T-cell (primary cell): ENCODE measurements at regions not wholly inside any gene's neighbourhood (a gene's known extent, or its start where the extent isn't known, plus 50 kb on each side); places are given as distances from the start of the nearest gene placed in this dataset.

Experiments used
- ATAC-seq, 4 experiments: fragments of 200-7000 bp in 3 of 4; fragments of 150-1000 bp in 1 of 4; cut with Tn5 transposase; replicated peaks in 1 of 4; 1 replicate in 3 of 4; 2 replicates in 1 of 4; pipeline ENCODE4 v1.10.0; 2021; ENCODE audit warnings: moderate library complexity in 3 of 4, mild to moderate bottlenecking in 2 of 4, moderate number of reproducible peaks in 1 of 4
- CTCF ChIA-PET, 2 donors: fragments of 300-600 bp; sonication (Branson Sonifier 250); formaldehyde crosslinking; loops; one replicate each; lab custom pipeline; 2022; ENCODE audit warnings: antibody characterized with exemption in 2 of 2; lab: Charles Lee
- POLR2A ChIA-PET, 2 donors: fragments of 300-600 bp; sonication (Branson Sonifier 250); formaldehyde crosslinking; loops; one replicate each; lab custom pipeline; 2022; ENCODE audit warnings: antibody characterized with exemption in 2 of 2; lab: Charles Lee
- DNase-seq, 35 experiments: peaks; one replicate each; pipeline versions ENCODE4 v3.0.0 to v3.0.0-alpha.2; 2013 to 2023
- H3K27ac ChIP-seq: one replicate; pipeline ENCODE4 v1.5.1; 2013; ENCODE audit warnings: low read length
- H3K27me3 ChIP-seq, 2 experiments: replicated peaks in 1 of 2; 1 replicate in 1 of 2; 2 replicates in 1 of 2; pipeline versions ENCODE4 v1.6.1 to v1.7.0; 2013; ENCODE audit warnings: low read length in 1 of 2, mixed read lengths in 1 of 2; ENCODE audit not compliant: control insufficient read depth in 2 of 2, insufficient read depth in 2 of 2; ENCODE audit errors: extremely low read depth in 1 of 2
- H3K36me3 ChIP-seq, 2 donors: 1 replicate in 1 of 2; 2 replicates in 1 of 2; pipeline versions ENCODE4 v1.6.1 to v1.7.0; 2013; ENCODE audit warnings: low read length in 1 of 2; ENCODE audit not compliant: control insufficient read depth in 2 of 2, insufficient read depth in 1 of 2; ENCODE audit errors: extremely low read depth in 1 of 2
- H3K4me1 ChIP-seq, 2 experiments: 1 replicate in 1 of 2; 2 replicates in 1 of 2; pipeline versions ENCODE4 v1.6.1 to v1.7.0; 2013; ENCODE audit warnings: low read length in 2 of 2, mixed read lengths in 1 of 2; ENCODE audit not compliant: insufficient read depth in 2 of 2, control insufficient read depth in 1 of 2; ENCODE audit errors: extremely low read depth in 1 of 2
- H3K4me3 ChIP-seq, 2 donors: 1 replicate in 1 of 2; 2 replicates in 1 of 2; pipeline versions ENCODE4 v1.5.1 to v1.7.0; 2013; ENCODE audit warnings: mild to moderate bottlenecking in 2 of 2, low read length in 1 of 2, moderate library complexity in 1 of 2; ENCODE audit not compliant: control insufficient read depth in 1 of 2; ENCODE audit errors: extremely low read depth in 1 of 2
- H3K9me3 ChIP-seq: 2 replicates; pipeline ENCODE4 v1.7.0; 2013
- H3K27ac Mint-ChIP-seq, 2 donors: one replicate each; pipeline ENCODE4 v1.8.0; 2020 to 2021; ENCODE audit warnings: mild to moderate bottlenecking in 2 of 2, mixed read lengths in 2 of 2
- H3K27me3 Mint-ChIP-seq, 2 donors: one replicate each; pipeline ENCODE4 v1.8.0; 2021 to 2022; ENCODE audit warnings: mixed read lengths in 2 of 2
- H3K36me3 Mint-ChIP-seq: one replicate; pipeline ENCODE4 v1.8.0; 2021; ENCODE audit warnings: mixed read lengths
- H3K4me1 Mint-ChIP-seq, 3 donors: one replicate each; pipeline ENCODE4 v1.8.0; 2020 to 2022; ENCODE audit warnings: mixed read lengths in 3 of 3, mild to moderate bottlenecking in 1 of 3
- H3K4me3 Mint-ChIP-seq, 3 donors: one replicate each; pipeline ENCODE4 v1.8.0; 2020 to 2022; ENCODE audit warnings: mild to moderate bottlenecking in 3 of 3, mixed read lengths in 3 of 3, moderate library complexity in 3 of 3
- H3K9me3 Mint-ChIP-seq, 3 donors: one replicate each; pipeline ENCODE4 v1.8.0; 2020 to 2022; ENCODE audit warnings: mixed read lengths in 3 of 3
- WGBS: methylation state at CpG from one replicate; pipeline ENCODE4 v1.1.5; 2013; ENCODE audit warnings: missing lambda C conversion rate; ENCODE audit not compliant: insufficient coverage; 5-methylcytosine and 5-hydroxymethylcytosine counted together

DNA sequence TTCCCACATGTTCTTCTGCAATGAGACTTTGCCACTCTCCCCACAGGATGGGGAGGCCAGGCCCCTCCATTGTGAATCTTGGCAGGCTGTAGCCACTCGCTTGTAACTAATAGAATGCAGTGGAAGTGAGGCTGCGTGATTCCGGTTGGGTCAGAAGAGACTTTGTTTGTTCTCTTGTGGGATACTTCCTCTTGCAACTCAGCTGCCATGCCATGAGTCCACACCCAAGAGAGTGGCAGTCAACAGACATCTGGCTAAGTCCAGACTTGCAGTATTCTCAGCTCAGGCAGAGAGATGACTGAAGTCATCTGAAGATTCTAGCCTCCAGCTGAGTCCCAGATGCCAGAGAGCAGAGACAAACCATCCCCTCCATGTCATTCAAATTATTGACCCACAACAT, 153.4 kb upstream of the GDF10 start:
- CTCF ChIA-PET = no interaction called here
- Mint-ChIP-seq H3K4me3 (no peak overlapping the region), H3K27me3 (no peaks in the 10 kb centered on the region), H3K36me3 (no peaks in the 10 kb centered on the region), H3K9me3 (no peaks in the 10 kb centered on the region), H3K27ac (no peak overlapping the region), H3K4me1 (peaks cover 0 to 5% (median 3%) of the 10 kb centered on the region in 3 donors)
- DNase-seq (no peak), ATAC-seq (no peak)
- POLR2A ChIA-PET = interaction anchor here in 1 of 2 donors (0.5 kb wide), 1 partner anchor 114 kb away, joined by 8 read pairs; no protein-coding TSS in a partner anchor
- H3K4me1 ChIP-seq = no peaks in the 10 kb centered on the region
- no peaks in the 10 kb centered on the region for H3K36me3 ChIP-seq
- H3K9me3 ChIP-seq = no peaks in the 10 kb centered on the region
- no peak overlapping the region for H3K27ac ChIP-seq
- H3K4me3 ChIP-seq = no peak overlapping the region
- 90% methylated on average over 2 of the region's 3 CpGs for WGBS
- H3K27me3 ChIP-seq = peaks cover 0 to 6% of the 10 kb centered on the region in 2 experiments

DNA sequence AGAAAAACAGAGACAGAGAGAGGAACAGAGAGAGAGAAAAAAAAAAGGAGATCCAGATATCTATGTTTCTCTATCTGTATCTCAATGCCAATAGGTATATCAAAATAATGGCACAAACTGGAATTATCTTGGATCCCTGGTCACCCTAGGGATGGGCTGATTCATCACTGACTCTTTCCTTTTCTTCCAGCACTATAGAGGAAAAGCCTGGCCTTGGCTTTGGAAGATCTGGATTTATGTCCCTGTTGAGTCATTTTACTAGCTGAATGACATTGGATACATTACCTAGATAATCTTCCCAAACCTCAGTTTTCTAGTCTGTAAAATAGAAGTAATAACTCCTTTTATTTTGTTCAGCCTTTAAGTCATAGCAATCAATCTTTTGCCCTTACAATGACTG, 152.8 kb upstream of the GDF10 start:
- DNase-seq = no peak
- no peak overlapping the region for H3K4me3 Mint-ChIP-seq
- H3K9me3 Mint-ChIP-seq = no peaks in the 10 kb centered on the region
- no peaks in the 10 kb centered on the region for H3K36me3 Mint-ChIP-seq
- H3K36me3 ChIP-seq = no peaks in the 10 kb centered on the region
- POLR2A ChIA-PET = no interaction called here
- H3K4me1 ChIP-seq = no peaks in the 10 kb centered on the region
- no peak overlapping the region for H3K27ac ChIP-seq
- no peak overlapping the region for H3K27ac Mint-ChIP-seq
- H3K4me1 Mint-ChIP-seq = peaks cover 0 to 5% (median 3%) of the 10 kb centered on the region in 3 donors
- H3K4me3 ChIP-seq = no peak overlapping the region
- H3K9me3 ChIP-seq = no peaks in the 10 kb centered on the region
- no peaks in the 10 kb centered on the region for H3K27me3 Mint-ChIP-seq
- H3K27me3 ChIP-seq = peaks cover 0 to 6% of the 10 kb centered on the region in 2 experiments
- CTCF ChIA-PET = no interaction called here
- ATAC-seq = no peak

DNA sequence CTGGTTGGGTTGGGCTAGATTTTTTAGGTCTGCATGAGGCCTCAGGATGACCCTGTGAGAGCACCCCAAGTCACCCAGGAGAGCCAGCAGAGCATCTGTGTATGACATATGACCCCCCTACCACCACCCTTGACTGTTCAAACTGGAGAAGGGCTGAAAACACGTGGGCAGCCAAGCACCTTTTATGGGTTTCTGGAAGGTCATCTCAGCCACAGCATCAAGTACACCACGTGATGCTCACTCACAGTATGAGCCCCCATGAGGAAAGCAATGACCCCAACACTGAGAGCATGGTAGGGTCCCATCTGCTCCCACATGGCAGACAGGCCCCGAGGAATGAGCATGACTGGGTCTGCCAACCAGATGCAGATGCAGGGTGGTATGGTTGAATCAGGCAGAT, 149.4 kb upstream of the GDF10 start:
- Histone ChIP-seq H3K4me3 (no peak overlapping the region), H3K27me3 (no peaks in the 10 kb centered on the region), H3K4me1 (no peaks in the 10 kb centered on the region), H3K27ac (no peak overlapping the region), H3K9me3 (peaks cover 5% of the 10 kb centered on the region), H3K36me3 (no peaks in the 10 kb centered on the region)
- CTCF ChIA-PET = no interaction called here
- no peak overlapping the region for H3K4me3 Mint-ChIP-seq
- no peak overlapping the region for H3K27ac Mint-ChIP-seq
- DNase-seq (no peak), ATAC-seq (no peak)
- H3K36me3 Mint-ChIP-seq = no peaks in the 10 kb centered on the region
- H3K9me3 Mint-ChIP-seq = peaks cover 2 to 15% (median 13%) of the 10 kb centered on the region in 3 donors
- 67% methylated on average over 2 of the region's 3 CpGs for WGBS
- H3K4me1 Mint-ChIP-seq = peaks cover 5 to 10% (median 10%) of the 10 kb centered on the region in 3 donors
- no peaks in the 10 kb centered on the region for H3K27me3 Mint-ChIP-seq
- POLR2A ChIA-PET = no interaction called here

DNA sequence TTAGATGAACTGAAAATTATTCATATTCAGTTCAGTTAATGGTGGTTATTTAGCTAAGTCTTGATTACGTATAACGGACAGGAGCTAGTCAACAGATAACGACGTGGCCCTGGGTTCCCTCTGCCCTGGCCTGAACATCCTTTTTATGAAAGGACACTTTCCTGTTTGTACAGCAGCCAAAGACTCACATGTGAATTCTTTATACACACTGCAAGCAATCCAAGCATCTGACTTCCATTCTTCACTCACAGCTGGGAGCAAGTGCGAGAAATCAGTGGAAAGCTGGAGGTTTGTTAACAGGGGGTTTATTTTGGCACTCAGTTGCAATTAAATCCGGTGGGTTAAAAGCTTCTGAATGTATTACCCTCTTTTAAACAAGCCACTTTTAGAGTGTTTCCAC, 148.1 kb upstream of the GDF10 start:
- no peak overlapping the region for H3K4me3 Mint-ChIP-seq
- H3K36me3 ChIP-seq = no peaks in the 10 kb centered on the region
- H3K9me3 Mint-ChIP-seq = peaks cover 11 to 25% (median 21%) of the 10 kb centered on the region in 3 donors
- DNase-seq (no peak), ATAC-seq (no peak)
- CTCF ChIA-PET = interaction anchor here in 1 of 2 donors (0.7 to 1.4 kb wide), 3 partner anchors 59 to 122 kb away, joined by 3 to 4 read pairs (median 3); no protein-coding TSS in a partner anchor
- H3K36me3 Mint-ChIP-seq = no peaks in the 10 kb centered on the region
- H3K27me3 Mint-ChIP-seq = no peaks in the 10 kb centered on the region
- no peaks in the 10 kb centered on the region for H3K4me1 ChIP-seq
- H3K27ac ChIP-seq = no peak overlapping the region
- H3K9me3 ChIP-seq = peaks cover 5% of the 10 kb centered on the region
- no peak overlapping the region for H3K27ac Mint-ChIP-seq
- peaks cover 5 to 10% (median 9%) of the 10 kb centered on the region in 3 donors for H3K4me1 Mint-ChIP-seq
- H3K4me3 ChIP-seq = no peak overlapping the region
- no peaks in the 10 kb centered on the region for H3K27me3 ChIP-seq
- WGBS = 100% methylated on average over 4 of the region's 6 CpGs
- POLR2A ChIA-PET = interaction anchor here in 1 of 2 donors (0.6 kb wide), 1 partner anchor 31 kb away, joined by 3 read pairs; no protein-coding TSS in a partner anchor

DNA sequence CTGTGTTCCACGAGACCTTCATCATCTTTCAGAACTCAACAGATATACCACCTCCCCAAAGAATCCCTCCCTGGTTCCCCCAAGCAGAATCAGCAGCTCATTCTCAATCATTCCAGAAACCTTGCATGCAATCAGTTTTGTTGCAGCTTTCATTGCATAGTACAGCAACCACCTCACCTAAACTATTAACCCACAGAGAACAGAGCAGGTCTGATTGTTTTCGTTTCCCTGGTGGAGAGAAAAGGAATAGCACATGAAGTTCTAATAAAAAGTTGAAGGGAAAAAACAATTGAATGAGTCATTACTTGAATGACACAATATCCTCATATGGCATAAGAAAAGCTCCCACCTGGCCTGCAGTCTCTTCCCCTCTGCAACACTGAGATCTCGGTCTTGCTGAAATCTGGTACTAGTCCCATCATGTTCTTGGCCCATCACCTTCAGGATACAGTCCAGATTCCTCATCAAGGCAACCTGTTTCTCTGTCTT, 147.1 kb upstream of the GDF10 start:
- POLR2A ChIA-PET = no interaction called here
- H3K4me3 Mint-ChIP-seq = no peak overlapping the region
- H3K36me3 Mint-ChIP-seq = no peaks in the 10 kb centered on the region
- H3K27me3 ChIP-seq = no peaks in the 10 kb centered on the region
- H3K9me3 Mint-ChIP-seq = peaks cover 11 to 25% (median 22%) of the 10 kb centered on the region in 3 donors
- no peaks in the 10 kb centered on the region for H3K4me1 ChIP-seq
- no peaks in the 10 kb centered on the region for H3K36me3 ChIP-seq
- no peak overlapping the region for H3K27ac Mint-ChIP-seq
- peaks cover 5 to 10% (median 9%) of the 10 kb centered on the region in 3 donors for H3K4me1 Mint-ChIP-seq
- DNase-seq (no peak), ATAC-seq (peak in 3 of 4 experiments; percentile 24 to 40 (median 35))
- WGBS = 57% methylated on average over 2 of the region's 3 CpGs
- H3K4me3 ChIP-seq = no peak overlapping the region
- H3K9me3 ChIP-seq = peaks cover 5% of the 10 kb centered on the region
- no peak overlapping the region for H3K27ac ChIP-seq
- CTCF ChIA-PET = interaction anchor here in 1 of 2 donors (1.4 kb wide), 1 partner anchor 123 kb away, joined by 3 read pairs; no protein-coding TSS in a partner anchor
- no peaks in the 10 kb centered on the region for H3K27me3 Mint-ChIP-seq

DNA sequence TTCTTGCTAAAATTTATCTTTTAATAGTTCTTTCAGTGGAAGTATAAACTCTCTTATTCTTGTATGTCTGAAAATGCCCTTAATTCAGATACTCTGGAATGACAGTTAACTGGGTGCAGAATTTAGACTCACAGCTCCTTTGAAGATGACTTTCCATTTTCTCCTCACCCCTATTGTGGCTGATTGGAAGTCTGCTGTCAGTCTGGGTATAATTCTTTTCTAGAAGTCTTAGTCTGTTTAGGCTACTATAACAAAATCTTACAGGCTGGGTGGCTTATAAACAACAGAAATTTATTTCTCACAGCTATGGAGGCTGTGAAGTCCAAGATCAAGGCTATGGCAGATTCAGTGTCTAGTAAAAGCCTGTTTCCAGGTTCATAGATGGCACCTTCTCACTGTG, 145.2 kb upstream of the GDF10 start:
- CTCF ChIA-PET = no interaction called here

More for the DNA sequence above, 145.2 kb upstream of the GDF10 start:
- Mint-ChIP-seq H3K27me3 (peaks cover 0 to 2% of the 10 kb centered on the region in 2 donors), H3K9me3 (peaks cover 11 to 25% (median 22%) of the 10 kb centered on the region in 3 donors), H3K27ac (no peak overlapping the region), H3K36me3 (no peaks in the 10 kb centered on the region), H3K4me3 (no peak overlapping the region), H3K4me1 (peaks cover 5 to 10% (median 9%) of the 10 kb centered on the region in 3 donors)
- ATAC-seq (no peak), DNase-seq (no peak)
- no peaks in the 10 kb centered on the region for H3K4me1 ChIP-seq
- H3K36me3 ChIP-seq = no peaks in the 10 kb centered on the region
- peaks cover 5% of the 10 kb centered on the region for H3K9me3 ChIP-seq
- H3K27me3 ChIP-seq = peaks cover 0 to under 1% of the 10 kb centered on the region in 2 experiments
- POLR2A ChIA-PET = no interaction called here
- no peak overlapping the region for H3K4me3 ChIP-seq
- H3K27ac ChIP-seq = no peak overlapping the region
